T1000 (cell line): ENCODE measurements at regions not wholly inside any gene's neighbourhood (a gene's known extent, or its start where the extent isn't known, plus 50 kb on each side); places are given as distances from the start of the nearest gene placed in this dataset.
"Not testable (repeated sequence)": the region's sequence is repeated elsewhere in the genome, so short reads cannot be mapped to it uniquely, and the experiment has no call there.

Experiments
- DNase-seq: peaks from one replicate; lab custom pipeline; 2025; ENCODE audit warnings: mixed read lengths; lab: John Stamatoyannopoulos, UW

DNA sequence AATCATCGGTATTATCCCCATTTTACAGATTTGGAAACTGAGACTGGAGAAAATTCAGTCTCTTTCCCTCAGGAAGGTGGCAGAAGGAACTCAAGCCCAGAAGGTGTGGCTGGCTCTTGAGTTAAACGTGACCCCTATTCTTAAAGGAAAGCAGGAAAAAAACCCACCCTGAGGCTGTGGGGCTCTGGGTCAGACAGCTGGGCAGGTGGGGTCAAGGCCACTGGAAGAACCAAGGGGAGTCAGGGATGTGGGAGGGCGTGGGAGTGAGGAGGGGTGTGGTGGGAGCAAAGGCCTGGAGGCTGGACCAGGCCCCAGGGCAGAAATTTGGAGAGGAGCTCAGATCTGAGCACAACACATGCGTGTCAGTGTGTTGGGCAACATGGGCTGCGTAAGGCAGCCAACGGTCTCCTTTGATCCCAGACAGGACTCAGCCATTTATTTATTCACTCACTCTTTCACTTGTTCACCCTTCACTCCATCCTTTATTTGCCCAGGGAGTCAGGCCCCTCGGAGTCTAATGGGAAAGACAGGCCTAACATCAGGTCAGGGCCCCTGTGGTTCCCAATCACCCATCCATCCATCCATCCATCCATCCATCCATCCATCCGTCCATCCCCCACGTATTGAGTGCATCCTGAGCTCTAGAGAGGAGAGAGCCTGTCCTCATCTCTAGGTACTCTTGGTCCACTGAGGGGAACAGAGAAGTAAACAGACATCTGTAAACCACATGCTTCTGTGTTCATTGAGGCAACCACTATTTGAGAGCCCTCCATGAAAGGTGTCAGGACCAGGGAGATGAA is 165.0 kb downstream of the VEGFA start:
- DNase-seq = no peak

DNA sequence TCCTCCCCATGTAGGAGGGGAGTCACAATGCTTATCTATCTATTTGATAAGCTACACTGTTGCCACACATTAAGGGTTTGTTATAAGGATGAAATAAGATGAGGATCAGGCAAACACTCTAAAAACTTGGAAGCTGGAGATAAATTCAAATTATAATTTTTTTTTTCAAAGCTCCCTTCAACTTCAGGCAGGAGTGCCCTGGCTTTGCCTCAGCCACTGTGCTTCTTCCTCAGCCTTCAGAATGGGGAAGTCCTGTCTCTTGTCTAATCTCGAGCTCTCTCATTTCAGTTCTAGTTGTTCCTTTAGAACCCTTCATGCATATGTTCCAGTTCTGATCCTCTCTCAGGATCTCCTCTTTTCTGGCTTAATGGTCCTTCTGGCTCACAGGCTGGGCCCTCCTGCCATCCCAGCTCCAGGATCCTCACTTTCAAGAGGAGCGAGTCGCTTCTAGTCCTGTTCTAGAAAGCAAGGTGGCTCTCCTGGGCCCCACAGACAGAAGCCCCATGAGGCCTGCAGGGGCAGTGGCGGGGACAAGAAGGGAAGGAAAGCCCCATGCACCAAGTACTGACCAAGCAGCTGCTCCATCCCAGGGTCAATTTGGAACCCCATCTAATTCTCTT is 164.3 kb downstream of the VEGFA start:
- DNase-seq = no peak

DNA sequence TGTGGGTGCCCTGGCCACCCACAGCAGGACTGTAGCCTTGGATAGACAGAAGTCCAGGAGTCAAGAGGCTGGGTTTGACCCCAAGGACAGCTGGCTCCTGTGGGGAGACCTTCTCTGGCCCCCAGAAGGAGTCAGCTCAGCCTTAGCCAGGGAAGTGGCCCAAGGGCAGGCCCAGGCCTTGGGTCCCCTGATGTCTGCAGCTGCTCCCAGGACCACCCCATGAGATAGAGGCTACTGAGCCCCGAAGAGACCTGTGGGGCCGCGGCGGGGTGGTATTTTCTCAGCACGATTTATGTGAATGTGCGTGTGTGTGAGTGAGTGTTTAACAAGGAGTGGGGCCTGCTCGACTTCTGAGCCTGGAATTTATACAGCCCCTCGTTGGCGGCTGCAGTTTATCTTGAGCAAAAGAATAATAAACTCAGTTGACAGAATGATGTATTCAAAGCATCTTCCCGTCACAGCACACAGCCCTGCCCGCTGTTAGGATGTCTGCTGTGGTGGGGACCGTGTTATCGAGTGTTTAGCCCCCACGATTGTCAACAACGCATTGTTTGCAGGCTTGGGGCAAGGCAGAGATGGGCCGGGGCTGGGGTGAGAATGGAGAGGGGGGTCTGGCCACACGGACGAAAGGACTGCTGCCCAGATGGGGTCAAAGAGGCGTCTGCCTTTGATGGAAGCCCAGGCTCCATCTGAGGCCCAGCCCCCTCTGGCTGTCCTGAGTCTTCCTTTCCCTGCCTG is 163.3 kb downstream of the VEGFA start:
- no peak for DNase-seq

DNA sequence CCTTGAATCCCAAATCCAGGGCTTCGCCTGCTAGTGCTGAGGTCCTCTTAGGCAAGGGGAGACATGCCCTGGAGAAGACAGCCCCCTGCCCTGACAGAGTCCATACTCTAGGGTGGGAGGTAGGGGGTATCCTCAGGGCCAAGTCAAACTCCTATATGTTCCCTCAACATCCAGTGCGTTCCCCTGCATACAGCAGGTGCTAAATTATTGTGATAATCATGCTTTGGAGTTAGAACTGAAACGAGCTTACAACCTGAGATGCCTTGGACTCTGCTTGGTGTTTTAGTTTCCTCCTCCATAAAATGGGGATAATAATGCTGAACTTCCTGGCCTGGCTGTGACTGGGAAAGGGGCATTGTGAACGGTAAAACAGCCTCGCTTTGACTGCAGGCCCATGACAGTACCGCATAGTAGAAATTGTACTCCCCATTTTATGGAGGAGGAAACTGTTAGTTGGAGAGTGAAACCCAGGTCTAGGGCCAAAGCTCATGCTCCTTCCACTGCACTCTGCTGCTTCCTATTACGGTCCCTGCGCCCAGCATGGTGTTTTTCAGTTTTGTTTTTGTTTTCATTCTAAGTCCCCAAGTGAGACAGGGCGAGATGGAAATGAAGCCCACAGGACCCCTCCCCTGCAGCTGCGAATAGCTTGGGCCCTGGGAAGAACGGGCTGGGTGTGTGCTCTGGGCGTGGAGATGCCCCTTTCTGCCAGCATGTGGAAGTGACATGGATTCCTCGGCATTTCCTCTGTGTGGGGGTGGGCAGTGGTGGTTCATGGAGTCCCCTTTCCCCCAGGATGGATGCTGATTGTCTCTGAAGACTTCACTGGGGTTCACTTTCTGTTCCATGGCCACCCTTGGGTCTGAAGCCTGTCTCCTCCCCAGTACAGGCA is 162.5 kb downstream of the VEGFA start:
- DNase-seq = no peak

DNA sequence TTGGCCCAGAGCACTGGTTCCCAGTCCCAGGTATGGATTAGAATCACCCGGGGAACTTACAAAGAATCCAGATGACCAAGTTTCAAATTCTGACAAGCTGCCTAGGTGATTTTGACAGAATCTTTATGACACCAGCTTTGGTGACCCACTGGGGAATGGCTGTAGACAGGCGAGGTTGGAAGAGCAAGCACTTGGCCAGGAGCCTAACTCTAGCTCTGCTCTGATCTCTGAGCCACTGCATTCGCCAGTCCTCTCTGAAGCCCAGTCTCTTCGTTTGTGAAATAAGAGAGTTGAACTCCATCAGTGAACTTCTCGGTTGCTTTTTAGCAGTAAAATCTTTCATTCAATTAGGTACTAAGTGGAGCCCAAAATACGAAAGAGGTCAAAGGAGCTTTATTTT is 161.2 kb downstream of the VEGFA start:
- no peak for DNase-seq

DNA sequence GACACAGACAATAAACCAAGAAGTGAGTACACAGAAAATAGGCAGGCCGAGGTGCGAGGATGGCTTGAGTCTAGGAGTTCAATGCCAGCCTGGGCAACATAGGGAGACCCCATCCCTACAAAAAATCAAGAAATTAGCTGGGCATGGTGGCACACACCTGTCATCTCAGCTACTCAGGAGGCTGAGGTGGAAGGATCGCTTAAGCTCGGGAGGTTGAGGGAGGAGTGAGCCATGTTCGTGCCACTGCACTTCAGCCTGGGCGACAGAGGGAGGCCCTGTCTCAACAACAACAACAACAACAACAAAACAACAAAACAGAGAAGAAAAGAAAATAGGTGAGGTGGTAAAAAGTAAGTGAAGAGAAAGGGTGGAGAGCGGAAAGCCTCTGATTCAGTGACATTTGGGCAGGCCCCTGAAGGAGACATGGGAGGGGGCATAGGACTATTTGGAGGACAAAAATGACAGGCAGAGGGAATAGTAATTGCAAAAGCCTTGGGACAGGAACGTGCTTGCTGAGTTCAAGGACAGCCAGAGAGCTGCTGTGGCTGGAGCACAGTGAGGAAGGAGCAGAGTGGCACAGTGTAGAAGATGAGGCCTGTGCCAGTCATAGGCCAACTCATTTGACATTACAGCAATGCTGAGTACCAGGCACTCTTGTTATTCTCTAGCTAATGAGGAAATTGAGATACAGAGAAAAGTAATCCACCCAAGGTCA is 160.6 kb downstream of the VEGFA start:
- DNase-seq = no peak

DNA sequence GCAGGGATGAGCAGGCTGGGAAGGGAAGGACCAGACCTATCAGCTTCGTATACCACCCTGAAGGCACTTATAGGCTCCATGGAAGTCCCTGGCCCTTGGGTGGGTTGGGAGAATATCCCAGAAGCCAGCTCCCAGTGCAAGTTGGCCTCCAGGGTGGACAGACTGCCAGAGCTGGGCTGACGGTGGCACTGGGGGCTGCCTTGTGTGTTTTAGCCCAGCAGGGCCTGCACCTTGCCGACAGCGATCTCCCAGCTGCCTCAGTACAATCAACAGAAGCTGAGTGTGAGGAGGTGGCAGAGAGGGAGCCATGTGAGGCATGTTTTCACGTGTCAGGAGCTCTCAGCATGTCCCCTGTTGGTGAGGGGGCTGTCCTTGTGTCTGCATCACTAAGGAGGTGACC is 159.5 kb downstream of the VEGFA start:
- no peak for DNase-seq

DNA sequence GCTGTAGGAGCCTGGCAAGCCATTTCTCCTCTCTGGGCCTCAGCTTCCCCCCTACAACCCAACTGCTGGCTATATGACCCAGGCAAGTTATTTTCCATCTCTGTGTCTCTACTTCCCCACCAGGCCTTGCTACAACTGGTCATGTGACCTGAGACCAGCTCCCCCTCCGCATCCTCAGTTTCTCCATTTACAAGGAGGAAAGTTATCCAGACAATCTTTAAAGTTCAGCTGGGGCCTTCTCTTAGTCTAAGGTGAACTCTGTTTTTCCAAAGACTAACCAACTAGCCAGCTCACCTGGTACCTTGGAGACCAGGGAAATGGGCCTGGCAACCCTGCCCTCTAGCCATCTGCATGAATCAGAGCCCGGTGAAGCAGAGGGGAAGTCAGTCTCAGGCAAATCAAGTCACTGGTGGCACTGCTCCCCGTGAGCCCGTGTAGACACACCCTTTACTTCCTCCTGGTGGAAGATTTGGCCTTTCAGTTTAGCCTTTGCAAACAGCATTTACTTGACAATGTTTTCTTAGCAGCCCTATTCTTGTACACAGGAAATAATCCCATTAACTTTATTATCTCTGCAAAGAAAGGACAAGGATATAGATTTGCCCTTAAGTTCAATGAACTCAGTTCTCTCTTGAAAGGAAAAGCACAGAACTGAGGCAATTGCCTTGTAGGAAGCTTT is 157.7 kb downstream of the VEGFA start:
- no peak for DNase-seq

DNA sequence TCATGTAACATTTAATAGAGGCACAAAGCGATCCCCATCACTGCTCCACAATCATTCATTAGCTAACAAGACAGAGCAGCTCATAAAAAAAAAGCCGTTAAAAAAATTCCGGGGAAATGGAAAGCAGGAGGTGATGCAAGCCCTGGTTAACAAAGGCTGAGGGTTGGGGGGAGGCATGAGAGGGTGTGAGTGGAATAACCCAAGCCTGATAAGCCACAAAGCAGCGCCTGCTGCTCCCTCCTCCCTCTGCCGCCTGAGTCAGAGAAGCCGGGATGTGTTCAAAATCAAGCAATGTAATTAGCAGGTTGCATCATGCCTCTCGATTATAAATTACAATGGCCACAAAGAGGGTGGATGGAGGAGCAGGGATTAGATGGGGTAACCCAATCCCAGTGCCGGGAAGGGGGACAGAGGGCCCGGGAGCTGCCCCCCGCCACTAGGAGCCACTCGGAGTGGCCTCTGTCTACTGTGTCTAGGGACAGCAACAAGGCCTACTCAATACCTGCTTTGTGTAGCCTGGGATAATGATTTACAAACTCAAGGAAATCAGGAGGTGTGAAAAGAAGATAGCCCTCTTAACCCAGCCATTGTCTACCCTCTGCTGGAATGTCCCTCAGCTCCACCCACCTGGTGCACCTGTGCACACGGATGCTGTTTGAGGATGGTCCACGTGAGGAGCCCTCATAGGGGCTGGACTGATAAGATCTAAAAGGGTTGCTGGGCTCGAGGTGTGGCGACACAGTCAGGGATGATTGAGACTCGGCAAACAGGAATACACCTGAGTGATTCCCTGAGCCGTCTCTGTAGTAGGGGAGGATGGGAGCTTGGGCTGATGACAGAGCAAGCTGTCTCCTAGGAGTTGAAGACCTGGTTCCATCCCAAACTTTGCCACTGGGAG is 156.9 kb downstream of the VEGFA start:
- DNase-seq = peak; percentile 75

DNA sequence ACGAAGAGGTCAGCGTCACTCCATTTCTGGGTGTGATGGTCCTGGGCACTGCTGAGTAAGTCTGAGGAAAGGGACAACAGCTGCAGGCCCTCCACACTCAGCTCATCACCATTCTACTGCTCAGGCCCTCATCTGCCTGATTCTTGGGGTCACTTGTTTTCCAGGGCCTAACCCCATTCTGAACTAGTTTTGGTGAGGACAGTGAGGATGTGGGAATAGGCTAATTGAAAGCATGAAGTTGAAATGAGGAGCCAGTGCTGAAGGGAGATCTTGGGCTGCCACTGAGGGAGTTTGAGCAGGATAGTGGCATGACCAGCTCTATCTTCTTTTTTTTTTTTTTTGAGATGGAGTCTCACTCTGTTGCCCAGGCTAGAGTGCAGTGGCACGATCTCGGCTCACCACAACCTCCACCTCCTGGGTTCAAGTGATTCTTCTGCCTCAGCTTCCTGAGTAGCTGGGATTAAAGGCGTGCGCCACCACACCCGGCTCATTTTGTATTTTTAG is 155.7 kb downstream of the VEGFA start:
- DNase-seq = not testable (repeated sequence)

DNA sequence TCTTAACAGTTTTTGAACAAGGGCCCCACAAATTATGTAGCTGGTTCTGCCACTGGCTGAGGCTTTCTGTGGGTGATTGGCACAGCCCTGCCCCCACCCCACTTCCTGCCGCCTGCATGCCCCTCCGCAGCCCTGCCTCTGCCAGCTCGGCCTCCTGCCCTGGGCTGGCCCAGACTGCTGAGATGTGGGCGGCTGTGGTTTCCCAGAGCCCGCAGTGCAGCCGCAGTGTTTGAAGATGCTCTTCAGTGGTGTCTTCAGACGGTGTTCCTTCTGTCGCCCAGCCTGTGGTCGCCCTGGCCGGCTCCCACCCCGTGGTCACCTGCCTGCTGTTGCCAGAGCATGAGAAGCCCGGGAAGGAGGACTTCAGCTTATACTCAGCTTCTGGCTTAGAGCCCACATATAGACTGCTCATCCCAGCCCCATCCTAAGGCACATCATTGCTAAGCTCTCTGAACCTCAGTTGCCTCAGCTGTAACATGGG is 154.3 kb downstream of the VEGFA start:
- no peak for DNase-seq

DNA sequence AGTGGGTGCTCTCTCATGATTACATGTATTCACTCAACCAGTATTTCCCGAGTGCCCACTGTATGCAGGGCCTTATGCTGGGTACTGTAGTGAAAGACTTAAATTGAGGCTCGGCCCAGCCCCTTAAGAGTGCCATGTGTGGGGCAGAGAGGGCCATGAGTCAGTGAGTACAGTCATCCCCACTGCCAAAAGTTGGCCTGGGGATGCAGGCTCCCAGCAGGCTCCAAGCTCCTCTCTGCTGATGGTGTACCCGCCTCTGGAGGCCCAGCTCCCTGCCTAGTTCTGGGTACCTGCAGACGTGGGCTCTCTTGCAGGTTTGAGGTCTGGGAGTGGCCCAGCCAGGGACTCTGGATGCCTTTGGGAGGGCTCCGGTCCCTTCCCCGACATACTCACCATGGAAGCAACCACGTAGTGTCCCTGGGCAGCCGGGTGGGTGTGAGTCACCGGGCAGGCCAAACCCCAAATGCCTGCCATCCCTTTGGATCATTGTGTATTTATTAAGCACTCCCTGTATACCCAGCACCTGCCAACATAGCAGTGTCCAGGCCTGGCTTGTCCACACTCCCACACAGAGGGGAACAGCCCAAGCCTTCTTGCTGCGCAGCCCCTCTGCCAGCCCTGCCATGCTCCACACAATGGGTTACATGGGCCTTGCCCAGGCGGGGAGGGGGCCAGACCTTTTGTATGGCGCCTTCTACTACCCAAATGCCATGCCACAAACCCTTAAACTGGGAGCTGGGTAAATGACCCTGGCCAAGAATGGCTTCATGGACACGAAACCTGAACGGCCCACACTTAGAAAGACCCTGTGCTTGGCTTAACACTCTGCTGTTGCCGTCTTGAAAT is 153.6 kb downstream of the VEGFA start:
- peak; percentile 78 for DNase-seq

DNA sequence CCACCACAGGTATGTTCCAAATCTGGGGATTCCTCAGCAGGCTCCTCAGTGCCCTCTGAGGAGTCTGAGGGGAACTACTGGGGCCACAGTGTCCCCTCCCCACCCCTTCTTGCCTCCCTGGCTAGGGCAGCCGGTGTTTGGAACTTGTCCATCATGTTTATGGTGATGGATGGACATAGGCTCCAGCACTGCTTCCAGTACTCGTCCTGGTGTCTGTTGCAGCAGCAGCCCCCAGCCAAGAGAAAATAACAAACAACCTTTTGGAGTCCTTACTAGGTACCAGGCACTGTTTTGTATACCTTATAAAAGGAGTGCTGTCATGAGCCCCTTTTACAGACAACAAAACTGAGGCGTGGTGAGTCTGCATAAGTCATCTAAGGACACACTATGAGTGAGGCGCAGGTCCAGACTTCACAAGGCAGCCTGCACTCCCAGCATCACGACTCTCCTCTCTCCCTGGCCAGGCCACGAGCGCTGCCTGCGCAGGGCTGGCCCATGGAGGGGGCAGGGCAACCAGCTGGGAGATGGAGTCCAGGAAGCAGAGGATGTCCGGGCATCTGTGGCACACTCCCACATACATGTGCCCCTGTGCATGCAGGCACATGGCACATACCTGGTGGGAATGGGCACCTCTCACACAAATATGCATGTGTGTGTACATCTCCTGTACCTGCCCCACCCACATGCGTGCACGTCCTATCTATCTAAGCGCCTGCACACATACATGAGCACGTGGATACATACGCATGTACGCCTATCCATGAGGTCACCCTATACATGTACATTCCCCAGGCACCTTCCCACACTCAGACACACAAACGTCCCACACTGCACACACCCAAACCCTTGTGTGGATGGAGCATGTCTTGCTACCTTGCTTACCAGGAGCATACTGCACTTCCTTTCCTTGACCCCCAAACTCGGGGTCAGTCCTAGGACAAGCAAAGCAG is 152.7 kb downstream of the VEGFA start:
- no peak for DNase-seq

DNA sequence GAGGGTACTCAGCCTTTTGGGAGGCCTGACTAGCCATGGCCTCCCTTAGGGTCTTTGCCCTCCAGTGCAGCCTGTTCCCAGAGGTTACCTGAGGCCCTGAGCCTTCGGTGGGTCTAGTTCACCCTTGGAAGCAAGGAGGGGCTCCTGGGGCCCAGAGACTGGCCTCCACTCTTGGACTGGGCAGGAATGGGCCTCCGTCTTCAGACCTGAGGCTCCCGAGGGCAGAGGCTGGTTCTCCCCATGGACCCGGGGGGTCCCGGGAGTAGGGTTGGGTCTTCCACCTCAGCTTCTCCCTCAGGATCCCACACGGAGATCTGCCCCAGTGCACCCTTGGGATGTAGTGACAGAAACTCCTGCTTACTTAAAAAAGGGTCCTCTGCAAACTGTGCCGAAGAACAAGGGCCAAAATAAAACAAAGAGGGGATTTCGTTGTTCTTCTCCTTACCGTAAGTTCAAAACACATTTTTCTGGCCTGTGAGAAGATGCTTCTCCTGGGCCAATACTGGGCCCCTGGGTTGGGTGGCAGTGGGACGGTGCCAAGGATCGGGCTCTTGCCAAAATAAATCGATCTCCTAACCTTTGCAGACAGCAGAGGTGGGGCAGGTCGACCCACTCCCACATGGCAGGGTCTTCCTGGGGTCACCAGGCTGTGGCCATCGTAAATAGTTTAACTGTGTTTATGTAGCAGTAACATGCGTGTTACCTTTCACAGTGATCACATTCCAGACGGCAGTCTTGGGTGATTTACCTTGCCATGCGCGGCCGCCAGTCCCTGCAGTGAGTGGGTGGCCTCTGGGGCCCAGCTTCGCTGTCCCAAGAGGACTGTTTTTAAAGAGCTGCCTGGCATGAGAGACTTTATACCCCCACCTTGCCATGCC is 151.8 kb downstream of the VEGFA start:
- DNase-seq = no peak

DNA sequence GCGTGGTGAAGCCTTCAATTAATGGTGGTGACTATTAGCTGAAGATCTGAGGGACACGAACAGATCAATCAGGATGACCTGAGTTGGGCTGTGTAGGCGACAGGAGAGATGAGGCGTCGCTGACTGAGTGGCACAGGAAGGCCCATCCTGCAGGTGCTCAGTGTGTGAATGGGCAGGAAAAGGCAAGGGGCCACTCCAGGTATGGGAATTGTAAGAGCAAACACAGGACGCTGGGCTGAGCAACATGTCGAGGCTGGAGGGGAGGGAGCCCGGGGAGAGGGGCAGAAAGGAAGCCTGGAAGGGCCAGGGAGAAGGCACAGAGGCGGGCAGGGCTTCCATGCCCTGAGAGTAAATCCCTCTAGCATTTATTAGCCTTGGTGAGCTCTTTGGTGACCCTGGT is 151.0 kb downstream of the VEGFA start:
- no peak for DNase-seq

DNA sequence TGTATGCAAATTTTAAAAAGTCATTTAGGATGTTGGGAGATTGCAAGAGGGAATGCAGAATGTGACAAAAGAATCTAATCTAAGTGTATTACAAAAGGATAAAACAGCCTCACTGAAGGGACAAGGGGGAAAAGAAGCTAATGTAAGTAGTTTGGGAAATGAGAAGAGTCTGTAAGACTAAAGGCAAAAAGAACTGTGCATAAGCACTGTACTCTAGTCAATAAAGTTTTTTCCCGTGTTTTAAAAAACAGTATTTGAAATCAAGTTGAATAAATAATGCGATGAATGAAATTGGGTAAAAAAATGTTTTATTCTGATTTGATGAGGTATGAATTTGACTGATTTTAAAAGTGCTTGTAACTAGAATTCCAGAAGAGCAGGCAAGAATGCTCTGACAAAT is 149.8 kb downstream of the VEGFA start:
- no peak for DNase-seq
